ENCODE measurements at regions not wholly inside any gene's neighbourhood (a gene's known extent, or its start where the extent isn't known, plus 50 kb on each side); places are given as distances from the start of the nearest gene placed in this dataset.

DNA sequence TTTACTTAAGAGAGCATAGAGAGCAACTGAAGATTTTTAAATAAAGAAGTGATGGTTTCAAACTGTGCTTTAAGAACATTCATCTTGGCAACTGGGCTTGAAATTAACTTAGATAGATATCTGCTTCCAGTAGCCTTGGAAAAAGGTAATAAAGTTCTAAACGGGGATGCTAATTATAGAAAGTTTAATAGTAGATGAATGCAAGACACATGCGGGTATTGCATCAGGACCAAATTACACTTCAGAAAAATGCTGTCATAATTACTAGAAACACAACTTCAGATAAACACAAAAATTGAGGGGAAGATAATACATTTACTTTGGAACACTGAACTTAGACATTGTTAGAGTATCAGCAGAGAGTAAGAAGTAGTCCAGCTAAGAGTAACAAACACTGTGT, 227.7 kb upstream of the SNX2 start:
- ATAC-seq (no peak), DNase-seq (ENCODE audit: low spot score) (no peak)
- peaks cover 7% of the 10 kb centered on the region for H3K9me3 Mint-ChIP-seq
- no peak overlapping the region for H3K27ac Mint-ChIP-seq
- POLR2A ChIA-PET: no interaction called here
- no peaks in the 10 kb centered on the region for H3K27me3 Mint-ChIP-seq (ENCODE audit: low read depth)
- TF ChIP-seq ELF4 (CRISPR knock-in tag; IDR thresholded peaks at IDR 0.05; ENCODE audit: low read depth) (no peak), E2F4 (CRISPR knock-in tag; IDR thresholded peaks at IDR 0.05; ENCODE audit: borderline replicate concordance, low read depth) (no peak), FOXP4 (CRISPR knock-in tag; IDR thresholded peaks at IDR 0.05) (no peak), ATF2 (CRISPR knock-in tag; IDR thresholded peaks at IDR 0.05; ENCODE audit: borderline replicate concordance, low read depth) (no peak), ZNF121 (CRISPR knock-in tag; IDR thresholded peaks at IDR 0.05) (no peak)
- CTCF ChIA-PET: no interaction called here
- H3K4me1 Mint-ChIP-seq: peaks cover 7% of the 10 kb centered on the region; the same call in 1 of the 2 replicates
- no peaks in the 10 kb centered on the region for H3K36me3 Mint-ChIP-seq
- H3K4me3 Mint-ChIP-seq: no peak overlapping the region

DNA sequence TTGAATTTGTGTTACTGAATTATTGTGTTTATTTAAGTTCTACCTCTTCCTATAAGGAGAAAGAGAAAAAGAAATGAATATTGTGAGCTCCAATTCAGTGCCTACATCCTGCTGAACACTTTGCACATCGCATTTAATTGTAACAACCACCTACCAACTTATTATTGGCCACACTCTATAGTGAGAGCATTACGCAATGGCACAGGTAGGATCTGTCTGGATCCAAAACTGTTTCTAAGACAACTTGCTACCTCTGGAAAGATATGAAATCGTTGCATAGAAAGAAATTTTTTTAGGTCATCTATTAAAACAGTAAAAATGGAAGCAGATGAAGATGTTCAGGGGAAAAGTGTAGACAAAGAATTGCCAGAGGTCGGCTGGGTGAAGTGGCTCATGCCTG, 227.2 kb upstream of the SNX2 start:
- H3K27me3 Mint-ChIP-seq (ENCODE audit: low read depth): no peaks in the 10 kb centered on the region
- ChIA-PET POLR2A (no interaction called here), CTCF (no interaction called here)
- H3K4me1 Mint-ChIP-seq: peaks cover 7% of the 10 kb centered on the region; the same call in 1 of the 2 replicates
- no peak for DNase-seq (ENCODE audit: low spot score)
- H3K27ac Mint-ChIP-seq: no peak overlapping the region
- TF ChIP-seq RORB (CRISPR knock-in tag; IDR thresholded peaks at IDR 0.05): no peak
- TF ChIP-seq FOXK1 (CRISPR knock-in tag; IDR thresholded peaks at IDR 0.05): no peak
- no peak for TF ChIP-seq GRHL2 (CRISPR knock-in tag; IDR thresholded peaks at IDR 0.05; ENCODE audit: insufficient replicate concordance, severe bottlenecking)
- no peak for TF ChIP-seq MYBL2 (CRISPR knock-in tag; IDR thresholded peaks at IDR 0.05)
- TF ChIP-seq E2F4 (CRISPR knock-in tag; IDR thresholded peaks at IDR 0.05; ENCODE audit: borderline replicate concordance, low read depth): no peak
- no peak for TF ChIP-seq NR2C2 (CRISPR knock-in tag; IDR thresholded peaks at IDR 0.05)
- TF ChIP-seq ZMAT4 (CRISPR knock-in tag; IDR thresholded peaks at IDR 0.05): no peak
- TF ChIP-seq PRRX2 (CRISPR knock-in tag; IDR thresholded peaks at IDR 0.05): no peak
- no peak for TF ChIP-seq USF2 (CRISPR knock-in tag; IDR thresholded peaks at IDR 0.05)
- peaks cover 7% of the 10 kb centered on the region for H3K9me3 Mint-ChIP-seq
- ATAC-seq: no peak
- H3K4me3 Mint-ChIP-seq: no peak overlapping the region
- no peaks in the 10 kb centered on the region for H3K36me3 Mint-ChIP-seq

DNA sequence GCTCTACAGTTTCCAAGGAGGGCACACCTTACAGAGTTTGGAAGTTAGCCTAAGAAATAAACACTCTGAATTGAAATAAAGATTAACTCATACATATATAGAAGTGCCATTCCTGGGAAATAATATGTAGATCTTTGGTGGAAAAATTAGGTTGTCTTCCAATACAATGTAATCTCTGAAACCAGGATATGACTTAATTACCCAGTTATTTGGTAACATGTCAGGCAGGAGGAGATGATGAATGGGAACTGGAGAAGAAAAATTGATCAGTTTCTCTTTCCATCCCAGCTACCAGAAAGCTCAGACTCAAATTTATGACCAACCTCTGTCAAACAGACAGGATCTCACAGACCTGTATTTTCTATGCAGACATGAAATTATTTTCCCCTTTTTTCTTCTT, 215.2 kb upstream of the SNX2 start:
- H3K27me3 Mint-ChIP-seq (ENCODE audit: low read depth): no peaks in the 10 kb centered on the region; the same call in 1 of the 2 replicates
- no peak for DNase-seq (ENCODE audit: low spot score)
- no peaks in the 10 kb centered on the region for H3K36me3 Mint-ChIP-seq
- peaks cover 22% of the 10 kb centered on the region for H3K9me3 Mint-ChIP-seq
- H3K27ac Mint-ChIP-seq: no peak overlapping the region
- ChIA-PET CTCF (no interaction called here), POLR2A (no interaction called here)
- peaks cover 8% of the 10 kb centered on the region for H3K4me1 Mint-ChIP-seq
- no peak overlapping the region for H3K4me3 Mint-ChIP-seq
- no peak for ATAC-seq
- TF ChIP-seq ZNF219 (CRISPR knock-in tag; IDR thresholded peaks at IDR 0.05; ENCODE audit: borderline replicate concordance) (no peak), CREB1 (CRISPR knock-in tag; IDR thresholded peaks at IDR 0.05) (no peak), FOXP4 (CRISPR knock-in tag; IDR thresholded peaks at IDR 0.05) (no peak), E2F5 (CRISPR knock-in tag; IDR thresholded peaks at IDR 0.05) (no peak), FOXJ3 (CRISPR knock-in tag; IDR thresholded peaks at IDR 0.05; ENCODE audit: borderline replicate concordance) (no peak), ZNF416 (CRISPR knock-in tag; IDR thresholded peaks at IDR 0.05) (no peak), ZNF423 (CRISPR knock-in tag; IDR thresholded peaks at IDR 0.05) (no peak)
- TF ChIP-seq, protein P1, sequence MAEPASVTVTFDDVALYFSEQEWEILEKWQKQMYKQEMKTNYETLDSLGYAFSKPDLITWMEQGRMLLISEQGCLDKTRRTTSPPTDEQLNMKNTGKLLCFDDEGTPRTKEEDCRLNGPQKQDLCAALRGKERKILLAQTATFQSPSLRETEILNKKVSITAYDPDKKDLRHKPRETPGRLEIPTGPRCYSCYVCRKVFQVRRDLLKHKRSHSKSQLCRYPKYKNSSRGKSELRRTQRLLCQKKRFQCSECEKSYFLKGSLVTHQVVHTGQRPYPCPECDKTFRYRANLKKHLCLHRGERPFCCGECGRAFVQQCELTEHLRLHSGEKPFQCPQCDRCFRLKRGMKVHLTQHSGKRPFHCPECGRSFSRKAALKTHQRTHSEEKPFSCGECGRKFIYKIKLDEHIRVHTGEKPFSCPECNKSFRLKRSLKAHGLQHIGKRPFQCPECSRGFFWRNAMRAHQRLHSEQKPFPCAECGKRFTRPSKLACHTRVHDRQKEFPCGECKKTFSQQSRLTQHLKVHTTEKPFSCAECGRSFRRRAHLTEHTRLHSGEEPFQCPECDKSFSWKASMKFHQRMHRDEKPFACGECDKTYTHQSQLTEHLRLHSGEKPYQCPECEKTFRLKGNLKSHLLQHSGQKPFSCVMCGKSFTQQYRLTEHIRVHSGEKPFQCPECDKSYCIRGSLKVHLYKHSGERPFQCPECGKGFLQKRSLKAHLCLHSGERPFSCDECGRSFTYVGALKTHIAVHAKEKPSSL (CRISPR knock-in tag; conservative IDR thresholded peaks at IDR 0.05): no peak

Measured in WTC11 (cell line).